Activated CD4-positive, alpha-beta T cell treated with anti-CD3 and anti-CD28 coated beads for 36 hours (primary cell): ENCODE measurements at regions not wholly inside any gene's neighbourhood (a gene's known extent, or its start where the extent isn't known, plus 50 kb on each side); places are given as distances from the start of the nearest gene placed in this dataset.

Experiments
- ATAC-seq: fragments of 200-7000 bp; cut with Tn5 transposase; one replicate; pipeline ENCODE4 v1.10.0; 2021; ENCODE audit warnings: mild to moderate bottlenecking, moderate library complexity
- CTCF ChIA-PET: fragments of 350-600 bp; sonication (Branson Sonifier 250); formaldehyde crosslinking; loops from one replicate; lab custom pipeline; 2021; ENCODE audit warnings: antibody characterized with exemption; lab: Charles Lee
- POLR2A ChIA-PET: fragments of 350-600 bp; sonication (Branson Sonifier 250); formaldehyde crosslinking; loops from one replicate; lab custom pipeline; 2021; ENCODE audit warnings: antibody characterized with exemption, inconsistent platforms; lab: Charles Lee
- DNase-seq: peaks from one replicate; pipeline ENCODE4 v3.0.0-alpha.2; 2020
- H3K27ac Mint-ChIP-seq: one replicate; pipeline ENCODE4 v1.8.0; 2021; ENCODE audit warnings: mixed read lengths
- H3K27me3 Mint-ChIP-seq: one replicate; pipeline ENCODE4 v1.8.0; 2021; ENCODE audit warnings: mixed read lengths
- H3K36me3 Mint-ChIP-seq: one replicate; pipeline ENCODE4 v1.8.0; 2021; ENCODE audit warnings: low read depth, mixed read lengths
- H3K4me1 Mint-ChIP-seq: one replicate; pipeline ENCODE4 v1.8.0; 2021; ENCODE audit warnings: mixed read lengths
- H3K4me3 Mint-ChIP-seq: one replicate; pipeline ENCODE4 v1.8.0; 2021; ENCODE audit warnings: mild to moderate bottlenecking, moderate library complexity, mixed read lengths
- H3K9me3 Mint-ChIP-seq: one replicate; pipeline ENCODE4 v1.8.0; 2021; ENCODE audit warnings: low read depth, mixed read lengths
- intact Hi-C, 2 experiments: fragments of 100-400 bp; cut with DNase I in 1 of 2; cut with micrococcal nuclease in 1 of 2; formaldehyde crosslinking; loops; one replicate each; pipeline versions ENCODE4 v1.14.2 to v1.15.1; 2022 to 2024; cut with DNase I, micrococcal nuclease

GRCh38 chr9:25913806-25914205, 235.6 kb upstream of the TUSC1 start:
- intact Hi-C loops = no loop called here
- H3K36me3 Mint-ChIP-seq = no peaks in the 10 kb centered on the region
- POLR2A ChIA-PET = no interaction called here
- no peak overlapping the region for H3K27ac Mint-ChIP-seq
- H3K9me3 Mint-ChIP-seq = peaks cover 19% of the 10 kb centered on the region
- H3K27me3 Mint-ChIP-seq = no peaks in the 10 kb centered on the region
- CTCF ChIA-PET = no interaction called here
- DNase-seq = no peak
- H3K4me1 Mint-ChIP-seq = no peaks in the 10 kb centered on the region
- ATAC-seq = no peak
- no peak overlapping the region for H3K4me3 Mint-ChIP-seq

- POLR2A ChIA-PET = no interaction called here
- no peak for ATAC-seq
- intact Hi-C loops = no loop called here
- Mint-ChIP-seq H3K36me3 (no peaks in the 10 kb centered on the region), H3K4me3 (no peak overlapping the region), H3K27me3 (no peaks in the 10 kb centered on the region), H3K4me1 (no peaks in the 10 kb centered on the region), H3K9me3 (peaks cover 20% of the 10 kb centered on the region), H3K27ac (no peak overlapping the region)
- CTCF ChIA-PET = no interaction called here
- DNase-seq = no peak
Measured at GRCh38 chr9:25904701-25905100, 226.5 kb upstream of the TUSC1 start.

- POLR2A ChIA-PET = no interaction called here
- CTCF ChIA-PET = no interaction called here
Measured at GRCh38 chr9:25891527-25891926, 213.3 kb upstream of the TUSC1 start.

GRCh38 chr9:25889661-25890060, 211.4 kb upstream of the TUSC1 start:
- Mint-ChIP-seq H3K4me3 (no peak overlapping the region), H3K4me1 (no peaks in the 10 kb centered on the region), H3K36me3 (no peaks in the 10 kb centered on the region), H3K27ac (no peak overlapping the region), H3K27me3 (no peaks in the 10 kb centered on the region), H3K9me3 (peaks cover 19% of the 10 kb centered on the region)
- DNase-seq = no peak
- ChIA-PET POLR2A (no interaction called here), CTCF (interaction anchor here (0.8 kb wide), 1 partner anchor 13 kb away, joined by 3 read pairs; no protein-coding TSS in a partner anchor)
- intact Hi-C loops = loop anchor here in 1 of 2 experiments (5.0 kb wide), 1 partner anchor 52 kb away; no protein-coding TSS in a partner anchor
- ATAC-seq = no peak

More at GRCh38 chr9:25891527-25891926, 213.3 kb upstream of the TUSC1 start:
- Mint-ChIP-seq H3K36me3 (no peaks in the 10 kb centered on the region), H3K9me3 (peaks cover 22% of the 10 kb centered on the region), H3K27me3 (no peaks in the 10 kb centered on the region), H3K4me3 (no peak overlapping the region), H3K4me1 (no peaks in the 10 kb centered on the region), H3K27ac (no peak overlapping the region)
- DNase-seq (no peak), ATAC-seq (no peak)
- intact Hi-C loops = no loop called here

GRCh38 chr9:25876248-25876647, 198.0 kb upstream of the TUSC1 start:
- intact Hi-C loops = no loop called here
- POLR2A ChIA-PET = no interaction called here
- peaks cover 10% of the 10 kb centered on the region for H3K9me3 Mint-ChIP-seq
- no peak for DNase-seq
- H3K36me3 Mint-ChIP-seq = no peaks in the 10 kb centered on the region
- H3K4me3 Mint-ChIP-seq = no peak overlapping the region
- no peaks in the 10 kb centered on the region for H3K27me3 Mint-ChIP-seq
- H3K27ac Mint-ChIP-seq = no peak overlapping the region
- no peaks in the 10 kb centered on the region for H3K4me1 Mint-ChIP-seq
- ATAC-seq = no peak
- CTCF ChIA-PET = interaction anchor here (0.7 kb wide), 1 partner anchor 13 kb away, joined by 3 read pairs; no protein-coding TSS in a partner anchor

GRCh38 chr9:25864509-25864908, 186.3 kb upstream of the TUSC1 start:
- no peaks in the 10 kb centered on the region for H3K36me3 Mint-ChIP-seq
- H3K27me3 Mint-ChIP-seq = no peaks in the 10 kb centered on the region
- H3K9me3 Mint-ChIP-seq = peaks cover 7% of the 10 kb centered on the region
- intact Hi-C loops = no loop called here
- POLR2A ChIA-PET = no interaction called here
- no peak overlapping the region for H3K27ac Mint-ChIP-seq
- CTCF ChIA-PET = interaction anchor here (0.6 kb wide), 1 partner anchor 462 kb away, joined by 3 read pairs; no protein-coding TSS in a partner anchor
- ATAC-seq (no peak), DNase-seq (no peak)
- H3K4me1 Mint-ChIP-seq = no peaks in the 10 kb centered on the region
- no peak overlapping the region for H3K4me3 Mint-ChIP-seq

- CTCF ChIA-PET = no interaction called here
- H3K4me1 Mint-ChIP-seq = no peaks in the 10 kb centered on the region
- no peaks in the 10 kb centered on the region for H3K36me3 Mint-ChIP-seq
- H3K27me3 Mint-ChIP-seq = no peaks in the 10 kb centered on the region
- intact Hi-C loops = no loop called here
- DNase-seq (no peak), ATAC-seq (no peak)
- H3K9me3 Mint-ChIP-seq = peaks cover 7% of the 10 kb centered on the region
- no peak overlapping the region for H3K4me3 Mint-ChIP-seq
- H3K27ac Mint-ChIP-seq = no peak overlapping the region
- POLR2A ChIA-PET = no interaction called here
Measured at GRCh38 chr9:25861421-25861820, 183.2 kb upstream of the TUSC1 start.

- H3K36me3 Mint-ChIP-seq = no peaks in the 10 kb centered on the region
- no peaks in the 10 kb centered on the region for H3K27me3 Mint-ChIP-seq
- ATAC-seq (no peak), DNase-seq (no peak)
- H3K27ac Mint-ChIP-seq = no peak overlapping the region
- intact Hi-C loops = no loop called here
- ChIA-PET POLR2A (no interaction called here), CTCF (no interaction called here)
- H3K4me1 Mint-ChIP-seq = no peaks in the 10 kb centered on the region
- peaks cover 12% of the 10 kb centered on the region for H3K9me3 Mint-ChIP-seq
- H3K4me3 Mint-ChIP-seq = no peak overlapping the region
Measured at GRCh38 chr9:25857147-25857546, 178.9 kb upstream of the TUSC1 start.

GRCh38 chr9:25850803-25851202, 172.6 kb upstream of the TUSC1 start:
- POLR2A ChIA-PET = no interaction called here
- CTCF ChIA-PET = no interaction called here
- no peak for ATAC-seq

GRCh38 chr9:25845867-25846266, 167.6 kb upstream of the TUSC1 start:
- H3K36me3 Mint-ChIP-seq = no peaks in the 10 kb centered on the region
- POLR2A ChIA-PET = no interaction called here
- ATAC-seq (no peak), DNase-seq (no peak)
- no peak overlapping the region for H3K27ac Mint-ChIP-seq
- no peak overlapping the region for H3K4me3 Mint-ChIP-seq
- peaks cover 4% of the 10 kb centered on the region for H3K9me3 Mint-ChIP-seq
- no peaks in the 10 kb centered on the region for H3K4me1 Mint-ChIP-seq
- intact Hi-C loops = no loop called here
- no peaks in the 10 kb centered on the region for H3K27me3 Mint-ChIP-seq
- CTCF ChIA-PET = no interaction called here

More at GRCh38 chr9:25850803-25851202, 172.6 kb upstream of the TUSC1 start:
- no peak overlapping the region for H3K27ac Mint-ChIP-seq
- intact Hi-C loops = no loop called here
- H3K4me1 Mint-ChIP-seq = no peaks in the 10 kb centered on the region
- no peaks in the 10 kb centered on the region for H3K27me3 Mint-ChIP-seq
- no peak overlapping the region for H3K4me3 Mint-ChIP-seq
- no peaks in the 10 kb centered on the region for H3K36me3 Mint-ChIP-seq
- H3K9me3 Mint-ChIP-seq = peaks cover 13% of the 10 kb centered on the region
- no peak for DNase-seq

GRCh38 chr9:25830381-25830780, 152.1 kb upstream of the TUSC1 start:
- no peak for DNase-seq
- Mint-ChIP-seq H3K36me3 (no peaks in the 10 kb centered on the region), H3K9me3 (peaks cover 18% of the 10 kb centered on the region), H3K27me3 (no peaks in the 10 kb centered on the region), H3K27ac (no peak overlapping the region), H3K4me3 (no peak overlapping the region), H3K4me1 (no peaks in the 10 kb centered on the region)
- ChIA-PET POLR2A (no interaction called here), CTCF (no interaction called here)
- ATAC-seq = no peak
- intact Hi-C loops = no loop called here

- no peak overlapping the region for H3K4me3 Mint-ChIP-seq
Measured at GRCh38 chr9:25827626-25828025, 149.4 kb upstream of the TUSC1 start.

GRCh38 chr9:25816439-25816838, 138.2 kb upstream of the TUSC1 start:
- Mint-ChIP-seq H3K4me3 (no peak overlapping the region), H3K4me1 (no peaks in the 10 kb centered on the region), H3K9me3 (peaks cover 8% of the 10 kb centered on the region), H3K27me3 (no peaks in the 10 kb centered on the region), H3K27ac (no peak overlapping the region), H3K36me3 (no peaks in the 10 kb centered on the region)
- intact Hi-C loops = no loop called here
- ATAC-seq (no peak), DNase-seq (no peak)
- CTCF ChIA-PET = no interaction called here
- POLR2A ChIA-PET = no interaction called here

More at GRCh38 chr9:25827626-25828025, 149.4 kb upstream of the TUSC1 start:
- Mint-ChIP-seq H3K36me3 (no peaks in the 10 kb centered on the region), H3K4me1 (no peaks in the 10 kb centered on the region), H3K9me3 (peaks cover 25% of the 10 kb centered on the region), H3K27ac (no peak overlapping the region), H3K27me3 (no peaks in the 10 kb centered on the region)
- POLR2A ChIA-PET = no interaction called here
- DNase-seq = no peak
- intact Hi-C loops = no loop called here
- ATAC-seq = no peak
- CTCF ChIA-PET = no interaction called here
